GM12874 (cell line): ENCODE measurements at regions not wholly inside any gene's neighbourhood (a gene's known extent, or its start where the extent isn't known, plus 50 kb on each side); places are given as distances from the start of the nearest gene placed in this dataset.

Source experiments
- CTCF ChIP-seq: IDR thresholded peaks from 2 replicates; pipeline ENCODE4 v1.5.1; 2011; ENCODE audit warnings: low read depth, mild to moderate bottlenecking, control low read depth, low read length, moderate library complexity; ENCODE audit not compliant: insufficient read depth

GRCh38 chr3:31065765-31066164, 171.3 kb upstream of the GADL1 start:
- no peak for TF ChIP-seq CTCF

- TF ChIP-seq CTCF, result no peak
These were observed 172.5 kb upstream of the GADL1 start for GRCh38 chr3:31067004-31067403.

- TF ChIP-seq CTCF, result no peak
These were observed 181.0 kb upstream of the GADL1 start for GRCh38 chr3:31075471-31075870.

- TF ChIP-seq CTCF, result no peak
These were observed 181.4 kb upstream of the GADL1 start for GRCh38 chr3:31075876-31076275.

GRCh38 chr3:31077021-31077601, 182.7 kb upstream of the GADL1 start:
- no peak for TF ChIP-seq CTCF

GRCh38 chr3:31077826-31078225, 183.4 kb upstream of the GADL1 start:
- no peak for TF ChIP-seq CTCF

- TF ChIP-seq CTCF, result no peak
These were observed 185.2 kb upstream of the GADL1 start for GRCh38 chr3:31079689-31080088.
